GM19099 (cell line): ENCODE measurements at regions not wholly inside any gene's neighbourhood (a gene's known extent, or its start where the extent isn't known, plus 50 kb on each side); places are given as distances from the start of the nearest gene placed in this dataset.

Source experiments
- POLR2A ChIP-seq: IDR thresholded peaks from 3 replicates; pipeline ENCODE4 v1.6.1; 2011; ENCODE audit warnings: low read depth; ENCODE audit not compliant: insufficient read length; ENCODE audit errors: extremely low read depth

DNA sequence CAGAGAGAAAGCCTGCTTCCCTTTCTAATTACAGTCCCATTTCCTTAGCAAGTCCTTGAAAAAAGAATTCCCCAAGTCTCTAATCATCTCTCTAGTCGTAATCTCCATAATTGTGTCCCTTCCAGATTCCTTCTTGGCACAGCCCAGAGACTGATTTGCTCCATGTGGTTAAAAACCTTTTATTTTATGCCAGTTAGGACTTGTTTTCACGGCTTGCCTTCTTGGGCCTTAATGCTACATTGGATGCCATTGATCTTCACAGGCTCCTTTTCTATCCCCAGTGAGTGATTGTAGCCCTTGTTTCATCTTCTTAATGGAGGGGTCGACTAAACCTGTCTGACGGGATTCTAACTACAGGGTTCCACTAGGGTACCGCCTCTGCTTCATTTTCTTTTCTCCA, 650.6 kb upstream of the ARID1B start:
- no peak for TF ChIP-seq POLR2A

DNA sequence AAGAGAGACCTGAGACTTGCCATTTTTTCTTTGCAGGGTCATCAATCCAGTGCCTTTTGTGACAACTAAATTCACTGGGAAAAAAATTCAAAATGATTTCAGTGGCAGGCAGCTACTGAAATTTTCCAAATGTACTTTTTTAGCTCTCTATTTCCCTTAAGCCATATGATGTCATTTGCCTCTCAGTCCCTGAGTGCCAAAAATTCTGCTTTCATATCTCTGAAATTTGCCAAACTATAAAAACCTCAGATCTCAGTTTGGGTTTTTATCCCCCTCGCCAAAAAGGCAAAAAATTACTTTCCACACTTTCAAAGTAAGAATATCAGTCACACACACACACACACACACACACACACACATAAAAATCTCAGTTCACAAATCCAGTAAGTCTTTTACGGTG, 651.3 kb upstream of the ARID1B start:
- TF ChIP-seq POLR2A: no peak

DNA sequence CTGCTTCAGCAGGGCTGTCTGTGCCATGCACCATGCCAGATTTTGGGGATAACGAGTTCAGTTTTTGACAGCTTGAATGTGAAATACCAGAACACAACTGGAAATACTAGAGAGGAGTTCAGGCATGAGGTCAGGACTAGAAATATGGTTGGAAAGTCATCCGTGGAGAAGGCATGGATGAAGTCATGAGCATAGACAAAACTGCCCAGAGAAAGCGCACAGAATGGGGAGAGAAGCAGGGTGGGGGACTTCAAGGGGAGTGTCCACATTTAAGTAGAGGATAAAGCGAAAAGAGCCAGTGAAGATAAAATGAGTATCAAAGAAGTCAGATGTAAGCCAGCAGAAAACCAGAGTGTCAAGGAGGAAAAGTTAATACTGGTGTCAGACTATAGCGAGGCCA, 653.4 kb upstream of the ARID1B start:
- TF ChIP-seq POLR2A: no peak

DNA sequence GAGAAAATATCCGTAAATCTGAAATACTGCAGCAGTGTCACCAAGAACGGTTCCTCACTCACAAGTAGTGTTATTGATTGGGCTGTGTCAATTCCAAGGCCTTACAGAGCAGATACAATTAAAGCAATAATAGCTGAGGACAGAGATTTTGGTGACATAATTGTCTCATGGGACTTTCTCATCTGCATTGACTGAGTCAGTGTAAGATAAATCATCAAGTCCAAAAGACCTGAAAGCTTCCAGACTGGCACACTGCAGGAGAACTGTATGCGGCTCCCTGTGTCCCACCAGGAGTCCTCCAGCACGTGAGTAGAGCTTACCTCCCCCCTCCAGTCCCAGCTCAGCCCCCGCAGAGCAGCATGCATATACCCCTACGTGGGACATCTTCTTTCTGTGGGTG, 655.2 kb upstream of the ARID1B start:
- no peak for TF ChIP-seq POLR2A

DNA sequence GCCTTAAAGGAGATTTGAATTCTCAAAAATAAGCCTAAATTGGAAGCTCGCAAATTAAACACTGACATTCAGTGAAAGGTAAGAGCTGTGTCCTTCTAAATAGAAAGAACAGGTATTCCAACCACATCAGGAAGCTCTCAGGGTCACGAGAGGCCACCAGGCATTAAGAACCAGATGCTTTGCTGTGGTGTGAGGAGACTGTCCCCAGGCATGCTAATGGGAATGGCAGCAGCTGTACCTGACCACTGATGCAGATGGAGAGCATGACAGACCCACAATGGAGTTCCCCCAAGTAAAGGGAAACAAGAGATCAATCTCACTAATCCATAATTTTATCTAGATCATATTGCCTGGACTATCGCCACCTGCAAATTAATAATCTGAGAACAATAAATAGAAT, 658.9 kb upstream of the NOX3 start:
- TF ChIP-seq POLR2A: no peak

DNA sequence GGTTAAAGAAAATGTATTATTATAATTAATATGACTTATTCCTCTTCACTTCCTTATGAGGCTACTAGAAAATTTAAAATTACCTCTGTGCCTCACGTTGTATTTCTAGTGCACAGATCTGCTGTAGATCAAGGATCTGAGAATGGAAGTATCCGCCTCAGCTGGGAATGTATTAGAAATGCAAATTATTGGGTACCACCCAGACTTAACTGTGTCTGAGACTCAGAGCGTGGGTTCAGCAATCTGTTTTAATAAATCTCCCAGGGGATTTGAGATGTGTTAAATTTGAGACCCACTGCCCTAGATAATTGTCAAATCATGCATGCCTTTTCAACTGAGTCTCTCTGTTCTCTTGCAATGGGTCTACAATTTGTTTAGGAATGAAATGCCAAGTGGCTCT, 658.0 kb upstream of the NOX3 start:
- no peak for TF ChIP-seq POLR2A

DNA sequence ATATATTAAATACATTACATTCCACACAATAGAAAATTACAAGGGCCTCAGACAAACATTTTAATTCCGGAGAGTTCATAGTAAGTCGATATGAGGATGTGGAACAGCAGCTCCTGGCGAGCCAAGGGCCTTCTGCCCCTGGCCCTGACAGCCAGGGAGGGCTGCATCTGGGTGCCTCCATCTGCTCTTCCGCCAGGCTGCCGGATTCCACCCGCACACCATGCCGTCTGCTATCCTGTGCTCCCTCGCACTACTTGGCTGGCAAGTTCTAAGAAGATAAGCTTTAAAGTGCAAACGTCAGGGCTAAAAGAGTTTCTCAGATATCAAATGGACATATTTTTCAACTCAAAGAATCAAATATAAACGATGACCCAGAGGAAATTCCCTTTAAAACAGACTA, 656.3 kb upstream of the NOX3 start:
- no peak for TF ChIP-seq POLR2A

DNA sequence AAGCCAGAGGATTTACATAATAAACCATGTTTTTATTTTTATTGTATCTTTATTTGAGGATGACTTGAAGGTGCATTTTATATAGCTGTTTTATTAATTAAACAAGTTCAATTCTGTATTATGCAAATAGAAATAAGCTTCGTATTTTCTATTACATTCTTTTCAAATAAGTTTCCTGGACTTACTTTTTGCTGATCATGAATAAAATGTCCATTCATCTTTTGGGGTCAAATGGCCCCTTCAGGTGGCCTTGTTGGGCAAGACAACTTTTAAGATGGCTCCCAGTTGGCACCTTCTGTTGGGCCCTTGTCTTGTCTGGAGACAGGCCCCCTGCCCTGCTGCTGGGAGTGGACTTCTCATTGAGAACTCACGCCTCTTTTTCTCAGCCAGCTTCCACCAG, 654.6 kb upstream of the NOX3 start:
- TF ChIP-seq POLR2A: no peak

DNA sequence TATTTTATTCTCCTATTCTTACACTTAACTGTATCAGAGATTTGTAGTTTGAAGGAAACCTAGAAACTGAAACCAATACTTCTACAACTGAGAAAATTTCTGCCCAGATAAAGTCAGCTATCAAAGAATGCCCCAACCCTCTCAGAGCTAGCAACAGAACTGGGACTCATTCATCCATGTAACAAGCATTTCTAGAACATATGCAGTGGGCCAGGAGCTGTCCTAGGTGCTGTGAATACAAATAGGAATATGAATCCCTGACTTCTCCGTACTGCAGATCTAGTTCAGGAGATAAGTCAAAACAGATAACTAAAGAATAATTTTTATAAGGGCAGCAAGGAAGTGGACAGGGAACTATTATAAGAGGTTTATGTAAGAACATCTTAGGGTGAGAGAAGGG, 654.1 kb upstream of the NOX3 start:
- TF ChIP-seq POLR2A: no peak

DNA sequence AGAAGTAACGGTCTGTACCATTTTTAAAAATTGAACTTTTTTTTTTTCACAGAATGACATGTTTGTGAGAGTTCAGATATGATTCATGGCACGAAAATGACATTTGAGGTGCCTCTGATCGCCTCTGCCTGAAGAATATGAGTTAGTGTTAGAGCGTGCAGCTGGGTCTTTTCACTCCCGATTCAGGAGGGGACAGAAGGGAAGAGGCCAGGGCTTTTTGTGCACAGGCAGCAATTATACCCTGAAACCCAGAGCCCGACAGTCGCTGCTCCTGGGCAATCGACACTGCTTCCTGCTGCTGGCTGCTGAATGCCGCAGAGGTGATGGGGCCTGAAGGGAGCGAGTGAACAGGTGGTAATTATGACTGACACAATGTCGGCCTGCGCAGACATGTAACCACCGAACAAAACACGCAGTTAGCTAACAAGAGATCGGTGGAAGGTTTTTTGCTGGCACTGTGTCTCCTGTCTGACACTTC, 652.0 kb upstream of the NOX3 start:
- TF ChIP-seq POLR2A: no peak

DNA sequence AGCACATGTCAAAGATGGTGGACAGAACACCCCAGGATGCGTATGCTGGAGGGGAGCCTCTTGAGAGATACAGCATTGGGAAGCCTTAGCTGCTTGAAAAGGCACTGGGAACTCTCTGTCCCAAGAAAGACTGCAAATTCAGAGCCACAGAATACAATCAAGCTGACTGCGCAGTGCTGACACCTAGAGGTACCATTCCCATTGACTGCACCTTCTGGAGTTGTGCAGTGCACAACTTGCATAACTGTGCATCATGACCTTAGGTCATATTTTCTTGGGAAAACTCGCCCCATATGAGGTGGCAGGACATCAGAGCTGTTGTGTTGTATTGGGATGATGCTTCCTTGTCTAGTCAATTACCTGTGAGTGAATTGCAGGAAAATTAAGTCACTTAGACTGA, 646.5 kb upstream of the NOX3 start:
- no peak for TF ChIP-seq POLR2A

DNA sequence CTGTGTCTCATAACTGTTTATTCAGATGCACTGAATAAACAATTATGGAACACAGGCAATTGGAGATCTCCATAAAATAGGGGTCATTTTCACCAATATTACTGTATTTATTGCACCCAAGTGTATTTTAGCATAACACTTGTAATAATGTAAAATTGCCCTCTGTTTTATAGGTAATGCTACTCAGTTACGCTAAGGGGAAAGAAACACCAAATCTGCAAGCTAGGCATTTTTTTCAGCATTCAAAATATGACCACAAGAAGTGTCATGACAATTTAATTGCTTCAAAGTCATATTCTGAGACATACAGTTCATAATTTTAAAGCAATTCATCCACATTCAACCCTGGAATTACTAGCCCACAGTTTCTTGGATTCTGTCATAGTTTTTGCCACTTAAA, 643.2 kb upstream of the NOX3 start:
- no peak for TF ChIP-seq POLR2A

DNA sequence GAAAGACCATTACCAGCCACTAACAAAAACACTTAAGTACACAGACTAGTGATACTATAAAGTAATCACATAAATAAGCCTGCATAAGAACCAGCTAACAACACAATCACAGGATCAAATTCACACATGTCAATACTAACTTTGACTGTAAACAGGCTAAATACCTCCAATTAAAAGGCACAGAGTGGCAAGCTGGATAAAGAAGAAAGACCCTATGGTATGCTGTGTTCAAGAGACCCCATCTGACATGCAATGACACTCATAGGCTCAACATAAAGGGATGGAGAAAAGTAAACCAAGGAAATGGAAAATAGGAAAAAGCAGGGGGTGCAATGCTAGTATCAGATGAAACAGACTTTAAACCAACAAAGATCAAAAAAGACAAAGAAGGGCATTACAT, 631.8 kb upstream of the NOX3 start:
- no peak for TF ChIP-seq POLR2A

DNA sequence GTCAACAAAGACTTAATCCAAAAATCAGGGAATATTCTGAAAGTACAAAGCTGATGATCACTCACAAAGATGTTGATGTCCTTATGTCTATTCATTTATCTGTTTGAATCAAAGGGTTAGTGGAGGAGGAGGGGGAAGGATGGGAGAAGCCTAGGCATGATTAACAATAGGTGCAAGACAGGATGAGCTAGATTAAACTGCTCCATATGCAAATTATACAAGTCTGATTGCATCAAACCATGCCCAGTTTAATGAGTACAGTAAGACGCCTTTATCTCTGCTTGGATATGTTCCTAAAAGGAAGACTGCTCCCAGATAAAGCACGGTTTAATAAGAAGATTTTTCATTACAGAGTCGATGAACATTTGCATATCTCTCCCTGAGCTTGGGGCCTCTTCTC, 626.4 kb upstream of the NOX3 start:
- no peak for TF ChIP-seq POLR2A

DNA sequence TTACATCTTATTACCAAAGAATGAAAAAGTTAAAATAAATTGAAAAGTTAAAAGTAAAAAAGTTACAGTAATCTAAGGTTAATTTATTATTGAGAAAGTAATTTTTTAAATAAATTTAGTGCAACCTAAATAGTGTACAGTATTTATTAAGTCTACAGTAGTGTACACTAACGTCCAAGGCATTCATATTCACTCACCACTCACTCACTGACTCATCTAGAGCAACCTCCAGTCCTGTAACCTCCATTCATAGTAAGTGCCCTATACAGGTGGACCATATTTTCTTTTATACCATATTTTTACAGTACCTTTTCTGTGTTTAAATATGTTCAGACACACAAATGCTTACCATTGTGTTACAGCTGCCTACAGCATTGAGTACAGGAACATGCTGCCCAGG, 624.7 kb upstream of the NOX3 start:
- TF ChIP-seq POLR2A: no peak

DNA sequence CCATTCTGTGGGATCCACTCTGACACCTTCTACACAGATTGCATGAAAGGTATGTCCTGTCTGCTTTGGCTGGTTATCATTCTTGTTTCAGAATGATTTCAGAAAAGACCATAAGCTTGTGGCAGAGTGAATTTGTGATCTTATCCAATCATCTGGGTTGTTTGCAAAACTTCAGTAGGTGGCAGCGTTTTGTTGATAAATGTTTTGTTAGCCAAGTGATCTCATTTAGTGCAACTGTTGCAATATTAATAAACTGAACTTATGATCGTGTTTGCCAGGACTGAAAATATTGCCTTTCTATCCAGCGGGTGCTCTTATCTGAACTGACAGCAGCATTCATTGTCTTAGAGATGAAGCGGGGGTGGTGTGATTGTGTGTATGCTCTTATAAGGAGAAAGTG, 613.2 kb upstream of the NOX3 start:
- no peak for TF ChIP-seq POLR2A

DNA sequence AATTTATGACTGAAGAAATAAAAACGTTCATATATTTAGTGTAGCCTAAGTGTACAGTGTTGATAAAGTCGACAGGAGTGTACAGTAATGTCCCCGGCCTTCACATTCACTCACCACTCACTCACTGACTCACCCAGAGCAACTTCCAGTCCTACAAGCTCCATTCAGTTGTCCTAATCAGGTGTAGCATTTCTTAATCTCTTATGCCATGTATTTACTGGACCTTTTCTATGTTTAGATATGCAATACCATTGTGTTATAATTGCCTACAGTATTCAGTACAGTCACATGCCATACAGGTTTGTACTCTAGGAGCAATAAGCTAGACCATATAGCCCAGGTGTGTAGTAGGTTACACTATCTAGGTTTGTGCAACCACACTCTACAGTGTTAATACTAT, 610.2 kb upstream of the NOX3 start:
- TF ChIP-seq POLR2A: no peak

DNA sequence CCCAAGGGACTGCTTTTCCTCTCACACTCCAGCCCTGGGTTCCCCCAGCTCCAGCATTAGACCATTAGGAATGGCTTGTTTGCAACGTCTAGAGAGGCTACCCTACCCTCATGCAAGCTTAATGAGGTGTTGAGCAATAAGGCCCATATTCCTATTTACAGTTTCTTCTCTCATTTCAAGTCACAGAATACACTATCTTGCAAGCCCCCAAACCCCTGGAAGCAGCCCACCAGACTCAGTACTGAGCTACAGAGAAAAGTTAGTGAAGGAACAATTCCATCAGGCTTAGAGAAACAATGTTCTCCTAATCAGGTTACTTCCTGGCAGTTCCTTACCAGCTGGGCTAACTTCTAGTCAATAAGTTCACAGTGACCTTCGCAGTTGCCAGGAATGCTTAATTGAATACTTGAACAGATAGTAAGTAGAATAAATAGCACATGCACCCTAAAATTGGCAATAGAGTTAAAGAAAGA, 606.5 kb upstream of the NOX3 start:
- TF ChIP-seq POLR2A: no peak
